Endodermal cell (in vitro differentiated cells): ENCODE measurements at regions not wholly inside any gene's neighbourhood (a gene's known extent, or its start where the extent isn't known, plus 50 kb on each side); places are given as distances from the start of the nearest gene placed in this dataset.
"Not testable (repeated sequence)": the region's sequence is repeated elsewhere in the genome, so short reads cannot be mapped to it uniquely, and the experiment has no call there.

Experiments
- DNase-seq: peaks from one replicate; pipeline ENCODE4 v3.0.0-alpha.2; 2017
- H3K27ac ChIP-seq: 2 replicates; pipeline ENCODE4 v1.5.1; 2013; ENCODE audit warnings: mild to moderate bottlenecking, low read depth, low read length, moderate library complexity
- H3K27me3 ChIP-seq: 2 replicates; pipeline ENCODE4 v1.6.1; 2013; ENCODE audit warnings: mild to moderate bottlenecking, low read length, moderate library complexity; ENCODE audit not compliant: insufficient read depth, control insufficient read depth, poor library complexity, severe bottlenecking
- H3K36me3 ChIP-seq: 2 replicates; pipeline ENCODE4 v1.7.0; 2013; ENCODE audit warnings: mild to moderate bottlenecking, low read length, moderate library complexity; ENCODE audit not compliant: control insufficient read depth, insufficient read depth
- H3K4me1 ChIP-seq: one replicate; pipeline ENCODE4 v1.7.0; 2013; ENCODE audit warnings: low read length; ENCODE audit not compliant: control insufficient read depth, insufficient read depth
- H3K4me3 ChIP-seq: 2 replicates; pipeline ENCODE4 v1.5.1; 2013; ENCODE audit warnings: mild to moderate bottlenecking, low read length, moderate library complexity
- H3K9ac ChIP-seq: 2 replicates; pipeline ENCODE4 v1.6.1; 2013; ENCODE audit warnings: mild to moderate bottlenecking, low read length, moderate library complexity; ENCODE audit not compliant: poor library complexity, severe bottlenecking; ENCODE audit errors: extremely low read depth
- H3K9me3 ChIP-seq: 2 replicates; pipeline ENCODE4 v1.6.1; 2013; ENCODE audit warnings: mild to moderate bottlenecking, low read length, moderate library complexity; ENCODE audit not compliant: control insufficient read depth
- H3K27ac Mint-ChIP-seq: 2 replicates; pipeline ENCODE4 v1.8.0; 2020; ENCODE audit warnings: mixed read lengths
- H3K27me3 Mint-ChIP-seq: 2 replicates; pipeline ENCODE4 v1.8.0; 2021; ENCODE audit warnings: mild to moderate bottlenecking, mixed read lengths; ENCODE audit not compliant: insufficient read depth
- H3K36me3 Mint-ChIP-seq: 2 replicates; pipeline ENCODE4 v1.8.0; 2020; ENCODE audit warnings: low read depth, mixed read lengths
- H3K4me1 Mint-ChIP-seq: 2 replicates; pipeline ENCODE4 v1.8.0; 2020; ENCODE audit warnings: mixed read lengths
- H3K4me3 Mint-ChIP-seq: 2 replicates; pipeline ENCODE4 v1.8.0; 2020; ENCODE audit warnings: mild to moderate bottlenecking, moderate library complexity, mixed read lengths
- H3K9me3 Mint-ChIP-seq: 2 replicates; pipeline ENCODE4 v1.8.0; 2020; ENCODE audit warnings: mild to moderate bottlenecking, mixed read lengths
- WGBS, 2 experiments: methylation state at CpG; one replicate each; pipeline versions ENCODE4 v1.1.5 to v1.1.7; 2013; ENCODE audit warnings: missing lambda C conversion rate in 2 of 2, mixed read lengths in 1 of 2; ENCODE audit not compliant: insufficient coverage in 1 of 2, insufficient read length in 1 of 2; 5-methylcytosine and 5-hydroxymethylcytosine counted together

GRCh38 chr2:87483093-87483680 is 264.7 kb upstream of the PLGLB2 start:
- H3K36me3 Mint-ChIP-seq, H3K27me3 ChIP-seq, H3K36me3 ChIP-seq, DNase-seq, H3K4me1 Mint-ChIP-seq, H3K27me3 Mint-ChIP-seq, H3K9ac ChIP-seq, H3K27ac Mint-ChIP-seq, H3K9me3 ChIP-seq, H3K4me3 Mint-ChIP-seq, H3K9me3 Mint-ChIP-seq, H3K4me3 ChIP-seq, H3K4me1 ChIP-seq, H3K27ac ChIP-seq: not testable (repeated sequence)
- 40 to 64% methylated on average over 1 to 5 of the region's 7 CpGs for WGBS, 2 experiments

- DNase-seq, H3K9me3 ChIP-seq, H3K36me3 Mint-ChIP-seq, H3K27me3 ChIP-seq, H3K27ac Mint-ChIP-seq, H3K4me3 ChIP-seq, H3K9me3 Mint-ChIP-seq, H3K4me1 ChIP-seq, H3K36me3 ChIP-seq, H3K4me1 Mint-ChIP-seq, H3K4me3 Mint-ChIP-seq, H3K27me3 Mint-ChIP-seq, H3K27ac ChIP-seq, H3K9ac ChIP-seq: not testable (repeated sequence)
- WGBS, 2 experiments = 95% methylated on average over 2 of the region's 2 CpGs; no CpG with 5 or more reads in 1 of the 2 experiments
Observed at GRCh38 chr2:87484363-87484762, 263.5 kb upstream of the PLGLB2 start.

DNA sequence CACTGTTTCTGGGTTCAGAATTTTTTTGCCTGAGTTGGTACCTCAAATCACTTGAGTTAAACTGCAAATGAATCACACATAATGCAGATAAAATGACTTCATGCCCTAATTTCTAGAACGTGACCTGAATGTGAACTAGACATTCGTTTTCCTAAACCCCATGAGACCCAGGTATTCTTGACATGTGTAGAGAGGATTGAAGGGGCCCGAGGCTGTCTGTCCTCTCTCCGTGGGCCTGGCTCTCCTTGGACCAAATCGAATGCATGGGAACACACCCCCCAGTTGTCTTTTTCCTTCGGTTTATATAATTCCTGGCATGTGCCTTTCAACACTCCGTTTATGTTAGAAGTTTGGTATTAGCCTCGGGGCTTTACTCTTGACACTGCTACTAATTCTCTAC is 262.4 kb upstream of the PLGLB2 start:
- H3K36me3 ChIP-seq, DNase-seq, H3K4me1 ChIP-seq, H3K4me3 ChIP-seq, H3K36me3 Mint-ChIP-seq, H3K9ac ChIP-seq, H3K9me3 ChIP-seq, H3K27me3 Mint-ChIP-seq, H3K4me3 Mint-ChIP-seq, H3K27me3 ChIP-seq, H3K9me3 Mint-ChIP-seq, H3K27ac Mint-ChIP-seq, H3K4me1 Mint-ChIP-seq, H3K27ac ChIP-seq: not testable (repeated sequence)
- WGBS, 2 experiments = 60 to 76% methylated on average over 1 to 2 of the region's 8 CpGs

DNA sequence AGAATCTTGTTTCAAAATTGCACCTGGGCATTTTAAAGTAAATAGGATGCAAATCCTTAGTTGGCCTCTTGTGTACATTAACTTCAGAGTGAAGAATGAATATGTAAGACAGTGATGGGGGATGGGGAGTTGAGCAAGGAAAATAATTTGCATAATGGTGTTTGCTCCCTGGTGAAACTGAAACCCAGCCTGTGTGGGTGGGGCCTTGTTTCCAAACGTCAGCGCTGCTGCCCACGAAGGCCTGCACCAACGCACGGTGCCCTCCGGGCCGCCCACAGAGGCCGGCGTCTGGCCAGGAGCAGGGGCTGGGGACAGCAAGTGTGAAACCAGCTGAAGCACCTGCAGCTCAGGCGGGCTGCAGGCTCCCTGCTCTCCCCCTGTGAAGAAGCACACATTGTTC is 262.0 kb upstream of the PLGLB2 start:
- not testable (repeated sequence) for H3K27me3 ChIP-seq, H3K9me3 Mint-ChIP-seq, H3K36me3 Mint-ChIP-seq, H3K4me1 Mint-ChIP-seq, H3K4me1 ChIP-seq, H3K36me3 ChIP-seq, DNase-seq, H3K27ac ChIP-seq, H3K4me3 ChIP-seq, H3K9ac ChIP-seq, H3K27me3 Mint-ChIP-seq, H3K9me3 ChIP-seq, H3K4me3 Mint-ChIP-seq, H3K27ac Mint-ChIP-seq
- WGBS, 2 experiments = no CpG with 5 or more reads among the region's 10 CpGs

DNA sequence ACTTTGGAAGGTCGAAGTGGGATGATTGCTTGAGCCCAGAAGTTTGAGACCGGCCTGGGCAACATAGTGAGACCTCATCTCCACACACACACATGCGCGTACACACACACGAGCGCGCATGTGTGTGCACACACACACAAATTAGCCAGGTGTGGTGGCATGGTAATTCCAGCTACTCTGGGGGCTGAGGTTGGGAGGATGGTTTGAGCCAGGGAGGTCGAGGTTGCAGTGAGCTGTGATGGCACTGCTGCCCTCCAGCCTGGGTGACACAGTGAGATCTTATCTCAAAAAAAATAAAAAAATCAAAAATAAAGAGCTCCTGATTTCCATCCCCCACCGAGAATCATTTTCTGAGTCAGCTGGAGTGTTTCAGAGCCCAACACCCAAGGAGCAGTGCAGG is 261.5 kb upstream of the PLGLB2 start:
- H3K4me3 Mint-ChIP-seq, H3K27me3 ChIP-seq, H3K27ac ChIP-seq, DNase-seq, H3K4me1 Mint-ChIP-seq, H3K4me1 ChIP-seq, H3K27me3 Mint-ChIP-seq, H3K4me3 ChIP-seq, H3K9me3 ChIP-seq, H3K9me3 Mint-ChIP-seq, H3K9ac ChIP-seq, H3K27ac Mint-ChIP-seq, H3K36me3 ChIP-seq, H3K36me3 Mint-ChIP-seq: not testable (repeated sequence)
- 94% methylated on average over 6 of the region's 9 CpGs; no CpG with 5 or more reads in 1 of the 2 experiments for WGBS, 2 experiments

DNA sequence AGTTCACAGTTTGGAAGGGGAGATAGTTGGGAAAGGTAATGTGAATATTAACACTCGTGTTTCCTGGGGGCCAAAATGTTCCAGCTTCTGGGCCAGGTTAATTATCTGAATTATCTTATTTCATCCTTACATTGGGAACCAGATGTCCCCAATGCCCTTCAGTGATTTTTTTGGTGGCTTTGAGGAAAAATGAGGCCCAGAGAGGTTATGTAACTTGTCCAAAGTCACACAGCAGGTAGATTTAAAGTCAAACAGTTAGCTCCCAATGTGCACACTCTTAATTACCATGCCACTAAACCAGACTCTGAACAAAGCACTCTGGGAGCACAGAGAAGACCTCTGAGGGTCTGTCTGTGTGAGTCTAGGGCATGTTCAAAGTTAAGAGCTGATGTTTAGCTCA is 259.9 kb upstream of the PLGLB2 start:
- not testable (repeated sequence) for H3K4me1 Mint-ChIP-seq

DNA sequence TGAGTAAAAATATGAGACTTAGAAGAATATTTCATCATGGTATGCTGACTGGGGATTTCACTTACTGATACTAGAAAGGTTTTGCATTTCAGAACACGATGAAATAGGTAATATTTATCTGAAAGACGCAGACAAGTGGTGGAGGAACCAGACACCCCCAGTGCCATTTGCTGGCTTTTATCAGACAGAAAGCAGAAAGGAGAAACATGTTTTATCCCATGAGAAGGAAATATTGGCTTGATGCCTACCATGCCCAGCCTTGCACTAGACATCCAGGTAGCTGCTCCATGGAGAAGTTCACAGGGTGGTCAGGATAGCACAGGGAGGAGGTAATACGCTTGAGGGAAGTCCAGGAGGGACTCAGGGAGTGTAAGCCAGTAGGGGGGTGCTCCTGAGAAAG is 258.9 kb upstream of the PLGLB2 start:
- H3K4me1 ChIP-seq, H3K9ac ChIP-seq, H3K9me3 Mint-ChIP-seq, H3K4me1 Mint-ChIP-seq, H3K27ac ChIP-seq, H3K27ac Mint-ChIP-seq, H3K36me3 Mint-ChIP-seq, DNase-seq, H3K36me3 ChIP-seq, H3K4me3 ChIP-seq, H3K27me3 Mint-ChIP-seq, H3K9me3 ChIP-seq, H3K4me3 Mint-ChIP-seq, H3K27me3 ChIP-seq: not testable (repeated sequence)
- WGBS, 2 experiments = 93% methylated on average over 3 of the region's 3 CpGs; no CpG with 5 or more reads in 1 of the 2 experiments

More for the DNA sequence above, 259.9 kb upstream of the PLGLB2 start:
- not testable (repeated sequence) for H3K9me3 ChIP-seq, H3K27ac Mint-ChIP-seq, H3K27me3 ChIP-seq, H3K9ac ChIP-seq, H3K4me3 ChIP-seq, H3K9me3 Mint-ChIP-seq, H3K27ac ChIP-seq, H3K4me3 Mint-ChIP-seq, H3K36me3 Mint-ChIP-seq, H3K4me1 ChIP-seq, H3K27me3 Mint-ChIP-seq, DNase-seq, H3K36me3 ChIP-seq
- WGBS, 2 experiments = no CpG with 5 or more reads among the region's 1 CpG
